ENCODE measurements at regions not wholly inside any gene's neighbourhood (a gene's known extent, or its start where the extent isn't known, plus 50 kb on each side); places are given as distances from the start of the nearest gene placed in this dataset.

- H3K27ac ChIP-seq (ENCODE audit: poor library complexity, severe bottlenecking), result peak overlapping the region; percentile 1
- no peaks in the 10 kb centered on the region for H3K27me3 ChIP-seq (ENCODE audit: insufficient read depth, poor library complexity, severe bottlenecking)
- no peaks in the 10 kb centered on the region for H3K9me3 ChIP-seq (ENCODE audit: severe bottlenecking)
- TF ChIP-seq CTCF (IDR thresholded peaks at IDR 0.05; ENCODE audit: poor library complexity, severe bottlenecking), result no peak
- peak; percentile 82 for ATAC-seq (ENCODE audit: low read depth)
- H3K4me1 ChIP-seq (ENCODE audit: insufficient read depth, poor library complexity, severe bottlenecking), result peaks cover 18% of the 10 kb centered on the region
- no peak for DNase-seq (ENCODE audit: low spot score)
- H3K36me3 ChIP-seq (ENCODE audit: low read depth), result no peaks in the 10 kb centered on the region
- H3K4me3 ChIP-seq (ENCODE audit: severe bottlenecking), result no peak overlapping the region
Measured at GRCh38 chr5:159781626-159782157, 134.6 kb upstream of the ADRA1B start.

- ATAC-seq (ENCODE audit: low read depth) (no peak), DNase-seq (ENCODE audit: low spot score) (no peak)
- TF ChIP-seq CTCF (IDR thresholded peaks at IDR 0.05; ENCODE audit: poor library complexity, severe bottlenecking), result no peak
- Histone ChIP-seq H3K4me1 (ENCODE audit: insufficient read depth, poor library complexity, severe bottlenecking) (peaks cover 18% of the 10 kb centered on the region), H3K36me3 (ENCODE audit: low read depth) (no peaks in the 10 kb centered on the region), H3K27ac (ENCODE audit: poor library complexity, severe bottlenecking) (no peak overlapping the region), H3K27me3 (ENCODE audit: insufficient read depth, poor library complexity, severe bottlenecking) (no peaks in the 10 kb centered on the region), H3K9me3 (ENCODE audit: severe bottlenecking) (no peaks in the 10 kb centered on the region), H3K4me3 (ENCODE audit: severe bottlenecking) (no peak overlapping the region)
Measured at GRCh38 chr5:159782197-159782994, 133.9 kb upstream of the ADRA1B start.

DNA sequence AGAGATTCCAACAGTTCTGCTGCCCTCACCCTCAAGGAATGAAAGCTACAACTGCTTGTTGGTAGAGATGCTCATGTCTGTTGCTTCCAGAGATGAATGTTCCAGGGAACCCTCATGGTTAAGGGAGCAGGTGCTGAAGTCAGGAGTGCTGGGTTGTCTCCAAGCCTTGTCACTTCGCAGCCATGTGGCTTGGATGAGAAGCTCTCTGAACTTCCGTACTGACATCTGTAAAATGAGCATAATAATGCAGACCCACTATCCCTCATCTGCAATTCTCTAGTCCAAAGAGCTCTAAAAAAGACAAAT is 133.3 kb upstream of the ADRA1B start:
- ATAC-seq (ENCODE audit: low read depth), result no peak
- H3K9me3 ChIP-seq (ENCODE audit: severe bottlenecking), result no peaks in the 10 kb centered on the region
- TF ChIP-seq CTCF (IDR thresholded peaks at IDR 0.05; ENCODE audit: poor library complexity, severe bottlenecking), result no peak
- no peaks in the 10 kb centered on the region for H3K27me3 ChIP-seq (ENCODE audit: insufficient read depth, poor library complexity, severe bottlenecking)
- H3K4me1 ChIP-seq (ENCODE audit: insufficient read depth, poor library complexity, severe bottlenecking), result peaks cover 18% of the 10 kb centered on the region
- H3K4me3 ChIP-seq (ENCODE audit: severe bottlenecking), result no peak overlapping the region
- H3K27ac ChIP-seq (ENCODE audit: poor library complexity, severe bottlenecking), result no peak overlapping the region
- no peaks in the 10 kb centered on the region for H3K36me3 ChIP-seq (ENCODE audit: low read depth)
- no peak for DNase-seq (ENCODE audit: low spot score)

GRCh38 chr5:159783726-159784247 is 132.5 kb upstream of the ADRA1B start:
- no peak for ATAC-seq (ENCODE audit: low read depth)

More at GRCh38 chr5:159783726-159784247, 132.5 kb upstream of the ADRA1B start:
- H3K36me3 ChIP-seq (ENCODE audit: low read depth), result no peaks in the 10 kb centered on the region
- no peak for TF ChIP-seq CTCF (IDR thresholded peaks at IDR 0.05; ENCODE audit: poor library complexity, severe bottlenecking)
- H3K27me3 ChIP-seq (ENCODE audit: insufficient read depth, poor library complexity, severe bottlenecking), result no peaks in the 10 kb centered on the region
- no peak overlapping the region for H3K27ac ChIP-seq (ENCODE audit: poor library complexity, severe bottlenecking)
- no peaks in the 10 kb centered on the region for H3K9me3 ChIP-seq (ENCODE audit: severe bottlenecking)
- H3K4me3 ChIP-seq (ENCODE audit: severe bottlenecking), result no peak overlapping the region
- DNase-seq (ENCODE audit: low spot score), result no peak
- peaks cover 14% of the 10 kb centered on the region for H3K4me1 ChIP-seq (ENCODE audit: insufficient read depth, poor library complexity, severe bottlenecking)
